ENCODE measurements at regions not wholly inside any gene's neighbourhood (a gene's known extent, or its start where the extent isn't known, plus 50 kb on each side); places are given as distances from the start of the nearest gene placed in this dataset.

GRCh38 chr5:54909911-54910870, 75.2 kb downstream of the ESM1 start:
- intact Hi-C loops (cut with micrococcal nuclease), result no loop called here

GRCh38 chr5:54908774-54909525, 76.4 kb downstream of the ESM1 start:
- Histone ChIP-seq H3F3A (ENCODE audit: low read length, unreplicated experiment) (no peaks in the 10 kb centered on the region), H3K9ac (ENCODE audit: low read length) (no peak overlapping the region), H3K9me2 (replicated peaks; ENCODE audit: low read length) (no peaks in the 10 kb centered on the region), H2AFZ (ENCODE audit: low read length) (no peak overlapping the region), H3K27ac (ENCODE audit: low read length) (no peak overlapping the region), H3K79me2 (ENCODE audit: low read length) (no peaks in the 10 kb centered on the region), H3K4me3 (ENCODE audit: low read length) (no peak overlapping the region), H3K36me3 (ENCODE audit: low read depth, low read length) (no peaks in the 10 kb centered on the region), H3K27me3 (ENCODE audit: low read length) (no peaks in the 10 kb centered on the region), H3K9me3 (ENCODE audit: low read length) (no peaks in the 10 kb centered on the region), H3K4me2 (ENCODE audit: low read length) (no peak overlapping the region), H3K4me1 (ENCODE audit: insufficient read depth, low read length) (no peaks in the 10 kb centered on the region), H4K20me1 (ENCODE audit: low read length) (no peaks in the 10 kb centered on the region)
- TF ChIP-seq EZH2phosphoT487 (IDR thresholded peaks at IDR 0.05; ENCODE audit: borderline replicate concordance, low read length), result no peak
- TF ChIP-seq EZH2 (IDR thresholded peaks at IDR 0.05; ENCODE audit: low read length, unreplicated experiment), result no peak
- TF ChIP-seq, protein P1, sequence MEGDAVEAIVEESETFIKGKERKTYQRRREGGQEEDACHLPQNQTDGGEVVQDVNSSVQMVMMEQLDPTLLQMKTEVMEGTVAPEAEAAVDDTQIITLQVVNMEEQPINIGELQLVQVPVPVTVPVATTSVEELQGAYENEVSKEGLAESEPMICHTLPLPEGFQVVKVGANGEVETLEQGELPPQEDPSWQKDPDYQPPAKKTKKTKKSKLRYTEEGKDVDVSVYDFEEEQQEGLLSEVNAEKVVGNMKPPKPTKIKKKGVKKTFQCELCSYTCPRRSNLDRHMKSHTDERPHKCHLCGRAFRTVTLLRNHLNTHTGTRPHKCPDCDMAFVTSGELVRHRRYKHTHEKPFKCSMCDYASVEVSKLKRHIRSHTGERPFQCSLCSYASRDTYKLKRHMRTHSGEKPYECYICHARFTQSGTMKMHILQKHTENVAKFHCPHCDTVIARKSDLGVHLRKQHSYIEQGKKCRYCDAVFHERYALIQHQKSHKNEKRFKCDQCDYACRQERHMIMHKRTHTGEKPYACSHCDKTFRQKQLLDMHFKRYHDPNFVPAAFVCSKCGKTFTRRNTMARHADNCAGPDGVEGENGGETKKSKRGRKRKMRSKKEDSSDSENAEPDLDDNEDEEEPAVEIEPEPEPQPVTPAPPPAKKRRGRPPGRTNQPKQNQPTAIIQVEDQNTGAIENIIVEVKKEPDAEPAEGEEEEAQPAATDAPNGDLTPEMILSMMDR (conservative IDR thresholded peaks at IDR 0.05; ENCODE audit: low read depth, low read length), result no peak
- ATAC-seq (no peak), DNase-seq (no peak)
- CTCF ChIA-PET, result no interaction called here
- no TSS peak for BruUV-seq (replicated peaks)
- POLR2A ChIA-PET (ENCODE audit: unreplicated experiment), result no interaction called here
- intact Hi-C loops (cut with micrococcal nuclease), result no loop called here

More at GRCh38 chr5:54909911-54910870, 75.2 kb downstream of the ESM1 start:
- no peak overlapping the region for H2AFZ ChIP-seq (ENCODE audit: low read length)
- no peak for DNase-seq
- H4K20me1 ChIP-seq (ENCODE audit: low read length), result no peaks in the 10 kb centered on the region
- no peaks in the 10 kb centered on the region for H3K4me1 ChIP-seq (ENCODE audit: insufficient read depth, low read length)
- no peak overlapping the region for H3K9ac ChIP-seq (ENCODE audit: low read length)
- no peak overlapping the region for H3K4me3 ChIP-seq (ENCODE audit: low read length)
- H3K27me3 ChIP-seq (ENCODE audit: low read length), result no peaks in the 10 kb centered on the region
- no peaks in the 10 kb centered on the region for H3F3A ChIP-seq (ENCODE audit: low read length, unreplicated experiment)
- TF ChIP-seq, protein P1 (conservative IDR thresholded peaks at IDR 0.05; ENCODE audit: low read depth, low read length), result no peak
- TF ChIP-seq EZH2 (IDR thresholded peaks at IDR 0.05; ENCODE audit: low read length, unreplicated experiment), result no peak
- no peak for TF ChIP-seq EZH2phosphoT487 (IDR thresholded peaks at IDR 0.05; ENCODE audit: borderline replicate concordance, low read length)
- POLR2A ChIA-PET (ENCODE audit: unreplicated experiment), result no interaction called here
- H3K9me2 ChIP-seq (replicated peaks; ENCODE audit: low read length), result no peaks in the 10 kb centered on the region
- no peak overlapping the region for H3K27ac ChIP-seq (ENCODE audit: low read length)
- no peaks in the 10 kb centered on the region for H3K79me2 ChIP-seq (ENCODE audit: low read length)
- ATAC-seq, result no peak
- H3K36me3 ChIP-seq (ENCODE audit: low read depth, low read length), result no peaks in the 10 kb centered on the region
- no peaks in the 10 kb centered on the region for H3K9me3 ChIP-seq (ENCODE audit: low read length)
- no peak overlapping the region for H3K4me2 ChIP-seq (ENCODE audit: low read length)
- CTCF ChIA-PET, result interaction anchor here (0.6 kb wide), 1 partner anchor 420 kb away, joined by 4 read pairs; no protein-coding TSS in a partner anchor
- no TSS peak for BruUV-seq (replicated peaks)
